ENCODE measurements at regions not wholly inside any gene's neighbourhood (a gene's known extent, or its start where the extent isn't known, plus 50 kb on each side); places are given as distances from the start of the nearest gene placed in this dataset.

GRCh38 chr6:85079761-85080160 is 315.4 kb upstream of the TBX18 start:
- no peak overlapping the region for H3K4ac ChIP-seq (ENCODE audit: low read depth, low read length)
- H3K27ac ChIP-seq (ENCODE audit: insufficient read length, low read depth, low read length), result no peak overlapping the region
- DNase-seq, result no peak
- Mint-ChIP-seq H3K4me3 (no peak overlapping the region), H3K9me3 (no peaks in the 10 kb centered on the region), H3K27me3 (ENCODE audit: low read depth) (no peaks in the 10 kb centered on the region), H3K36me3 (ENCODE audit: insufficient read depth in 1 of 3, low read depth in 3 of 3) (no peaks in the 10 kb centered on the region; a peak in 1 of 7 replicates), H3K27ac (no peak overlapping the region), H3K4me1 (peaks cover 0 to 3% of the 10 kb centered on the region in 2 experiments; a peak in 1 of 4 replicates)
- H3K79me2 ChIP-seq (ENCODE audit: insufficient read depth, low read length), result no peaks in the 10 kb centered on the region
- no peak overlapping the region for H4K91ac ChIP-seq (ENCODE audit: insufficient read length, low read depth, low read length)
- H3K9me3 ChIP-seq (ENCODE audit: control insufficient read depth, low read depth, low read length), result no peaks in the 10 kb centered on the region
- no peak overlapping the region for H2BK12ac ChIP-seq (ENCODE audit: insufficient read length, low read depth, low read length)
- no peaks in the 10 kb centered on the region for H3K27me3 ChIP-seq (ENCODE audit: insufficient read depth, low read length)
- no peaks in the 10 kb centered on the region for H3K79me1 ChIP-seq (ENCODE audit: insufficient read depth, low read depth, low read length, poor library complexity, severe bottlenecking)
- H3K4me1 ChIP-seq (ENCODE audit: insufficient read depth, low read length), result no peaks in the 10 kb centered on the region; the same call in 1 of the 2 replicates
- H4K5ac ChIP-seq (ENCODE audit: insufficient read length, low read depth, low read length), result no peak overlapping the region
- no peak overlapping the region for H3K23ac ChIP-seq (ENCODE audit: insufficient read length, low read depth, low read length)
- no peak overlapping the region for H3K56ac ChIP-seq (ENCODE audit: insufficient read length, low read depth, low read length)
- H2BK5ac ChIP-seq (ENCODE audit: insufficient read length, low read length), result no peak overlapping the region
- no peaks in the 10 kb centered on the region for H4K20me1 ChIP-seq (ENCODE audit: control insufficient read depth, insufficient read depth, insufficient read length)
- H3K18ac ChIP-seq (ENCODE audit: insufficient read length, low read depth, low read length), result no peak overlapping the region
- H3K23me2 ChIP-seq (ENCODE audit: insufficient read length, low read depth, low read length, poor library complexity, severe bottlenecking), result no peaks in the 10 kb centered on the region
- WGBS (ENCODE audit: extremely low coverage, insufficient read length, low lambda C conversion rate), result no CpG with 5 or more reads among the region's 3 CpGs
- H2AK5ac ChIP-seq (ENCODE audit: insufficient read length, low read length), result no peak overlapping the region
- H3K9ac ChIP-seq (ENCODE audit: extremely low read depth, insufficient read length, low read length), result no peak overlapping the region
- TF ChIP-seq CTCF (conservative IDR thresholded peaks at IDR 0.05), result no peak
- no peak overlapping the region for H2AFZ ChIP-seq (ENCODE audit: low read length)
- no peak overlapping the region for H3K14ac ChIP-seq (ENCODE audit: insufficient read depth, low read length)
- H3K4me2 ChIP-seq (ENCODE audit: insufficient read depth, insufficient read length, low read length), result no peak overlapping the region
- H4K8ac ChIP-seq (replicated peaks; ENCODE audit: insufficient read length, low read depth, low read length), result no peak overlapping the region
- H2BK20ac ChIP-seq (ENCODE audit: low read depth, low read length, poor library complexity, severe bottlenecking), result no peak overlapping the region
- H3T11ph ChIP-seq (ENCODE audit: low read length), result no peak overlapping the region
- H2BK15ac ChIP-seq (ENCODE audit: low read depth, low read length), result no peak overlapping the region
- H2BK120ac ChIP-seq (ENCODE audit: low read depth, low read length, poor library complexity, severe bottlenecking), result no peak overlapping the region

All from H9 (cell line).